GM19452 (cell line): ENCODE measurements at regions not wholly inside any gene's neighbourhood (a gene's known extent, or its start where the extent isn't known, plus 50 kb on each side); places are given as distances from the start of the nearest gene placed in this dataset.

Experiments used
- ATAC-seq: cut with Tn5 transposase; IDR thresholded peaks from one replicate; pipeline ENCODE4 v1.9.1; 2021; ENCODE audit not compliant: unreplicated experiment

- ATAC-seq, result no peak
Measured at GRCh38 chr4:111635646-111636045, 509.6 kb upstream of the FAM241A start.

- ATAC-seq, result no peak
Measured at GRCh38 chr4:111636961-111637585, 508.2 kb upstream of the FAM241A start.

- no peak for ATAC-seq
Measured at GRCh38 chr4:111639120-111639690, 506.0 kb upstream of the FAM241A start.

GRCh38 chr4:111639876-111640275 lies 505.4 kb upstream of the FAM241A start:
- ATAC-seq, result no peak

GRCh38 chr4:111641813-111642579 lies 503.3 kb upstream of the FAM241A start:
- peak; percentile 92 for ATAC-seq

GRCh38 chr4:111648056-111648455 lies 497.2 kb upstream of the FAM241A start:
- no peak for ATAC-seq

- ATAC-seq, result peak; percentile 60
Measured at GRCh38 chr4:111649308-111649707, 495.9 kb upstream of the FAM241A start.

GRCh38 chr4:111650146-111650545 lies 495.1 kb upstream of the FAM241A start:
- ATAC-seq, result no peak

GRCh38 chr4:111650674-111651086 lies 494.6 kb upstream of the FAM241A start:
- no peak for ATAC-seq

GRCh38 chr4:111652236-111652635 lies 493.0 kb upstream of the FAM241A start:
- ATAC-seq, result no peak

GRCh38 chr4:111652986-111653385 lies 492.3 kb upstream of the FAM241A start:
- no peak for ATAC-seq

GRCh38 chr4:111662496-111662895 lies 482.8 kb upstream of the FAM241A start:
- ATAC-seq, result no peak

- ATAC-seq, result no peak
Measured at GRCh38 chr4:111664308-111664945, 480.8 kb upstream of the FAM241A start.

GRCh38 chr4:111666826-111667360 lies 478.4 kb upstream of the FAM241A start:
- ATAC-seq, result no peak

GRCh38 chr4:111671756-111672155 lies 473.5 kb upstream of the FAM241A start:
- no peak for ATAC-seq

- ATAC-seq, result no peak
Measured at GRCh38 chr4:111675746-111676145, 469.5 kb upstream of the FAM241A start.

- ATAC-seq, result no peak
Measured at GRCh38 chr4:111676533-111676932, 468.7 kb upstream of the FAM241A start.

GRCh38 chr4:111678479-111678878 lies 466.8 kb upstream of the FAM241A start:
- ATAC-seq, result no peak

- no peak for ATAC-seq
Measured at GRCh38 chr4:111678908-111679307, 466.3 kb upstream of the FAM241A start.

GRCh38 chr4:111681270-111681669 lies 464.0 kb upstream of the FAM241A start:
- ATAC-seq, result no peak

GRCh38 chr4:111681751-111682150 lies 463.5 kb upstream of the FAM241A start:
- no peak for ATAC-seq
